NCI-H128 (cell line): ENCODE measurements at regions not wholly inside any gene's neighbourhood (a gene's known extent, or its start where the extent isn't known, plus 50 kb on each side); places are given as distances from the start of the nearest gene placed in this dataset.

ENCODE experiments used
- DNase-seq: peaks from one replicate; lab custom pipeline; 2025; ENCODE audit not compliant: unreplicated experiment; lab: John Stamatoyannopoulos, UW

- no peak for DNase-seq
Measured at GRCh38 chr7:15782656-15783055, 96.2 kb upstream of the MEOX2 start.

- no peak for DNase-seq
Measured at GRCh38 chr7:15781944-15782343, 95.5 kb upstream of the MEOX2 start.

- no peak for DNase-seq
Measured at GRCh38 chr7:15780271-15780670, 93.8 kb upstream of the MEOX2 start.

- no peak for DNase-seq
Measured at GRCh38 chr7:15778191-15778590, 91.7 kb upstream of the MEOX2 start.

GRCh38 chr7:15765753-15766152, 79.3 kb upstream of the MEOX2 start:
- DNase-seq = no peak

DNA sequence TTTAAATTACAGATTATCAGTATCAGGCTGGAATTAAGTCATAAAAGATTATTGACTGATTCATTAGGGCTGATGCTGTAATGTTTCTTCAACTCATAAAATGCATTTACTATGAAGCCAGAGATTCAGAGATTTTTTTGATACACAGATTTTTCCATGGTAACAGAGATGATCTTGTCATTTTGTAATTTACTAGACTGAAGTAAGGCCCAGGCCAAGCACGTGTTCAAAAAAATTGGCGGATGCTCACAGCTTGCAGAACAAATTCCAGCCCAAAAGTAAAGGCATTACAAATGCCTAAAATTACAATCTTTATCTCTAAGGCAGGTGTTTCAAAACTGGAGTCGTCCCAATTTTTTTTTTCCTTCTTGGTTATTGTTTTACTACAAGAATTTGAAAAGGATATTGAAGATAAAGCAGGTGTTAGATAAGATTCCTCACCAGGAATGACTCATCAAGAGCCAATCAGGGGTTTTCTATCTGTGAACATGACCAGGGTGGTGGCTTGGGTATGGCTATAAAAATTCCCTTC, 78.4 kb upstream of the MEOX2 start:
- no peak for DNase-seq

- DNase-seq = no peak
Measured at GRCh38 chr7:15764010-15764409, 77.5 kb upstream of the MEOX2 start.

GRCh38 chr7:15757041-15758000, 70.8 kb upstream of the MEOX2 start:
- no peak for DNase-seq

- DNase-seq = no peak
Measured at GRCh38 chr7:15755061-15755460, 68.6 kb upstream of the MEOX2 start.

GRCh38 chr7:15753887-15754579, 67.5 kb upstream of the MEOX2 start:
- DNase-seq = no peak

GRCh38 chr7:15752377-15752776, 65.9 kb upstream of the MEOX2 start:
- no peak for DNase-seq

- DNase-seq = no peak
Measured at GRCh38 chr7:15751191-15751701, 64.8 kb upstream of the MEOX2 start.

DNA sequence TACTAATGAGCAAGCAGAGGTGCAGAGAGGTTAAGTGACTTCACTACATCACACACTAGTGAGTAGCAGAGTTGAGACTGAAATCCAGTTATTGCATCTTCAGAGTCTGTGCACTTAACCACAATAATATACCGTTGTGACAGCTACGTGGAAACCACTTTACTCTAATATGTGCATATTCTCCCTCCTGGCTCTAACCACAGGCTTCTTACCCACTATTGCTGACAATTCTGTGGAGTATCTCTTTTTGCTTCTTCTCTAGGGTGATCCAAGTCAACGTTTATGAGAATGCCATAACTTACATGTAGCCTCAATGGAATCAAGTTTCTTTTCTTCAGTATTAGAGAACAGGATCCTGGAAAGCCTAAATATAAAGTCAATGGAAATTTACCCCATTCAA, 64.2 kb upstream of the MEOX2 start:
- no peak for DNase-seq

GRCh38 chr7:15749631-15750030, 63.1 kb upstream of the MEOX2 start:
- DNase-seq = no peak

DNA sequence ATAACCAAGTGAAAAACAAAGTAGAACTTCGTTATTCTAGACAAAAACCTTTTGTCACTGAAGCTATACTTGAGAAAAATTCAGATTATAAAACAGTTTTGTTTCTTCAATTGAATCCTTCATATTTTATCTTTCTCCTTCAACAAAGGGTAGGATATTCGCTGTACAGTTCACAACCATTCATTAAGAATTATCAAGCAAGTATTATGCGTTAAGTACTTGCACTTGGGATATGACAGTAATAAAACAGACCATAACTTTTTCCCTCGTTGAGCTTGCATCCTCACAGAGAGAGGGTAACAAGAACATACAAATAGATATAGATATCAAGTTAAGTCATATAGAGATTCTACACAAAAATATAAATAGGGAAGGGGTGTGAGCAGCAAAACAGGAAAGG, 61.2 kb upstream of the MEOX2 start:
- DNase-seq = no peak

DNA sequence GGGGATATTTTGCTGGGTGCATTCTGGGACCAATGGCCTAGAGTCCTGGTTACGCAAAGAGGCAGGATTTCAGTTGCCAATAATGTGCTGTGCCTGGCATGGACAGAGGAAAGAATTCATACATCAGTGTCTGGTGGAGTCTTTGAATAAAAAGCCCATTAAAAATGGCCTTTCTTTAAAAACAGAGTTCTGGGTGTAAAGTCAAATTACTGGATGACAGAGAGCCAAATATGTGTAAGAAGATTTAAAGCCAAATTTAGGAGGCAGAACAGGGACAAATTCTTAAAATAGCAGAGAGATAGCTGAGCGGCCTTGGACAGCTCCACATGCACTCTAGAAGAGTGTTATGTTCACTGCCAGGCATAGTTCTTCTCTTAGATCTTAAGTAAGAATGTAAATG, 60.8 kb upstream of the MEOX2 start:
- no peak for DNase-seq

DNA sequence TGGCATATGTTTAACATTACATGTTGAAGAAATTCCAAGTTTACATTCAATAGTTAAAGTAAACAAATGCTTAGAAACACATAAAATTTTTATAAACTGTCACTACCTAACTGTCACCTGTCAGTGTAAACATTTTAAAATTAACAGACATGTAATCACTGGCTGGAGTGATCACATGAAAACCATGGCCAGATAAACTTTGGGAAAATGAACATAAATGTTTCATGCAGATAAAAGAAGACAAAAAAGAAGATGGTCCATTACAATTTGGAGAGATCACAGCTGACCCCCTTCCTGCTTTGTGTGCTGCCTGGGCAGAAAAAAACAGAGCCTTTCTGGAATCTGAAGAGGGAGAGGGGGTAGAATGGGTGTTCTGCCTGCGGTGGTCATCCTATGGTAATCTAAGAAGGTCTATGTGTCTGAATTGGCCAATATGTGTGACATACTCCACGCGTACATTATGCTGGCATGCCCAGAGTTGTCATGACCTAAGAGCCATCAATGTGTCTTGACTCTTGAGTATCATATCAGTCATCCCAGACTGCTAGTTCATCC, 57.5 kb upstream of the MEOX2 start:
- no peak for DNase-seq

GRCh38 chr7:15737601-15738000, 51.1 kb upstream of the MEOX2 start:
- no peak for DNase-seq
